SW480 (cell line): ENCODE measurements at regions not wholly inside any gene's neighbourhood (a gene's known extent, or its start where the extent isn't known, plus 50 kb on each side); places are given as distances from the start of the nearest gene placed in this dataset.

Experiments used
- DNase-seq: peaks from one replicate; pipeline ENCODE4 v3.0.0-alpha.2; 2016; ENCODE audit warnings: low spot score

GRCh38 chr3:17798000-17798399, 55.6 kb upstream of the TBC1D5 start:
- no peak for DNase-seq

GRCh38 chr3:17795711-17796110, 53.3 kb upstream of the TBC1D5 start:
- no peak for DNase-seq

GRCh38 chr3:17795280-17795679, 52.8 kb upstream of the TBC1D5 start:
- DNase-seq, result no peak

GRCh38 chr3:17793542-17794195, 51.2 kb upstream of the TBC1D5 start:
- DNase-seq, result no peak
